GM11168 (cell line): ENCODE measurements at regions not wholly inside any gene's neighbourhood (a gene's known extent, or its start where the extent isn't known, plus 50 kb on each side); places are given as distances from the start of the nearest gene placed in this dataset.

Source experiments
- in situ Hi-C: fragments of 300-500 bp; cut with MboI; formaldehyde crosslinking; loops from one replicate; pipeline ENCODE4 v1.12.0; 2022; ENCODE audit warnings: low sequenced_read_pairs; ENCODE audit not compliant: unreplicated experiment

DNA sequence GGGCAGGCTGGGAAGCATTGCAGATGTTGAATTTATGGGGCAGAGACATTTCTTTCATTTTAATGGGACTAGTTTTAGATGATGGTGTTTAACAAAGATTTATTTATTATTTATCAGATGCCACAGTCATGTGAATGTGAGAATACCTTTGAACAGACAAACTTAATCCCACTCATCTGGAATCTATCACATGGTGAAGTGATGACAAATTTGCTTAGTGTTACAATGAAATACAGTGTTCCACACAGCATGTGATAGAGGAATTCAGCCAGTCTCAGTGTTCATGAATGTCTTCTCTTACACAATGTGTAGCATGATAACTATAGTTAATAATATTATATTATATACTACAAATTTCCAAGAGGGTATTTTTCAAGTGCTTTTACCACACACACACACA is 1361.7 kb upstream of the B3GALT2 start:
- in situ Hi-C loops = no loop called here

- in situ Hi-C loops = no loop called here
Measured at GRCh38 chr1:194544012-194544411, 1357.6 kb upstream of the B3GALT2 start.

- in situ Hi-C loops = no loop called here
Measured at GRCh38 chr1:194538453-194538852, 1352.0 kb upstream of the B3GALT2 start.

DNA sequence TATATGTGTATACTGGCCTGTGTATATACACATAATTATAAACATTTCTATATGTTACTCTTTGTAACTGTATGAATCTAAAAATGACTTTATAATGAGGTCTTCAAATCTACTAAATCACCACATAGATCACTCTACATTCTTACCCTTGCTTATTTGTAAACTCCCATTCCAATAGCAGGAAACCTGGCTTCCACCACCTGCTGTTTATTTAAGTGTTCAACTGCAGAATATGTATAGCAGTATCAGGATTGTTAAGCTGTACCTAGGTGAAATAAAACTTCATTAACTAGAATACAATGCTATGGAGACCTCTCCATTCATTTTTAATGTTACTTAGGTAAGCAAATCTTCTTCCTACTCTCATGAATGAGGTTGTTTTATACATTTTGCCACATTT is 1351.1 kb upstream of the B3GALT2 start:
- in situ Hi-C loops = no loop called here

GRCh38 chr1:194535369-194535768 is 1349.0 kb upstream of the B3GALT2 start:
- in situ Hi-C loops = no loop called here

DNA sequence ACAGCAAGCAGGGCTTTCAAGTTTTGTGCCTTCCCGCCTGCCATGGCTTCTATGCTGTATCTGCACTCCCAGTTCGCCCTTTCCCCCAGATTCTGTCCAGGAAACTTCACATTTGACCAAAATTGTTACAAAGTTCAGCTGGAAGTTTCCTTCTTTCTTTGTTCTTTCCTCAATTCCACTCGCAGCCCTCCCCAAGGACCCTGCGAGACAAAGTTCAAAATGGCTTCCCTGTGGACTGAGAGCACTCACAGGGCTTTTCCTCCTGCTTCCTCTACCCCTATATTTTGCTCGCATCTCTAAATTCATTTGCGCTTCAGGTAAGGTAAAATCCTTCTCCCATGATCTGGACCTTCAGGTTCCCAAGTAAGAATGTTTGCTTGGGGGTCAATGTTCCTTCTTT is 1348.4 kb upstream of the B3GALT2 start:
- in situ Hi-C loops = no loop called here

GRCh38 chr1:194533641-194534040 is 1347.2 kb upstream of the B3GALT2 start:
- in situ Hi-C loops = no loop called here

- in situ Hi-C loops = no loop called here
Measured at GRCh38 chr1:194517567-194517966, 1331.2 kb upstream of the B3GALT2 start.

GRCh38 chr1:194515916-194516315 is 1329.5 kb upstream of the B3GALT2 start:
- in situ Hi-C loops = no loop called here

DNA sequence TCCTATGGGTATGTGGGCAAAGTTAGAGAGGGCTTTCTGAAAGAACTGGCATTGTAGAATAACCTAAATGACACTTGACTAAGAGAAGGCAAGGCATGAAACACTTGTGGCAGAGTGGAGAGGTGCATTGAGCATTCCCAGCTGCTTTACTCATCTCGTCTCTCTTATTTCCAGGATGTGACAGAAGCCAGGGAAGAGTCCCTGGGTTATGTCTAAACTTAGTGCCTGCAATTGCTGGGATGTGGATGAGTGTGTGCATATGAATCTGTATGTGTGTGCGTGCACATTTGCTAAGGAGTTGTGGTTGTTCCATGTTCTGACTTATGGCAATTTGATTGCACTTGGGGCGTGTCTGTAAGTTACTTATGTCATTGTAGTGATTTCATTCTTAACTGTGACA is 1326.5 kb upstream of the B3GALT2 start:
- in situ Hi-C loops = no loop called here

- in situ Hi-C loops = no loop called here
Measured at GRCh38 chr1:194512345-194512744, 1325.9 kb upstream of the B3GALT2 start.

- in situ Hi-C loops = no loop called here
Measured at GRCh38 chr1:194503209-194503608, 1316.8 kb upstream of the B3GALT2 start.

DNA sequence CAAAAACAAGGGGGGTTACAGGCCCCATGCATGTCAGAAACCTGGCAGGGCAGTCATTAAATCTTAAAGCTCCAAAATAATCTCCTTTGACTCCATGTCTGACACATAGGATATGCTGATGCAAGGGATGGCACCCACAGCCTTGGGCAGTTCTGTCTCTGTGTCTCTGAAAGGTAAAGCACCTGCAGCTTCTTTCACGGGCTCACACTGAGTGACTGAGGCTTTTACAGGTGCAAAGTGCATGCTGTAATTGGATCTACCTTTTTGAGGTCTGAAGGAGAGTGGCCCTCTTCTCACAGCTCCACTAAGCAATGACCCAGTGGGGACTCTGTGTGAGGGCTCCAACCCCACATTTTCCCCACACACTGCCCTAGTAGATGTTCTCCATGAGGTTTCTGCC is 1309.0 kb upstream of the B3GALT2 start:
- in situ Hi-C loops = no loop called here

- in situ Hi-C loops = no loop called here
Measured at GRCh38 chr1:194487172-194487571, 1300.8 kb upstream of the B3GALT2 start.

GRCh38 chr1:194485432-194485831 is 1299.0 kb upstream of the B3GALT2 start:
- in situ Hi-C loops = no loop called here

DNA sequence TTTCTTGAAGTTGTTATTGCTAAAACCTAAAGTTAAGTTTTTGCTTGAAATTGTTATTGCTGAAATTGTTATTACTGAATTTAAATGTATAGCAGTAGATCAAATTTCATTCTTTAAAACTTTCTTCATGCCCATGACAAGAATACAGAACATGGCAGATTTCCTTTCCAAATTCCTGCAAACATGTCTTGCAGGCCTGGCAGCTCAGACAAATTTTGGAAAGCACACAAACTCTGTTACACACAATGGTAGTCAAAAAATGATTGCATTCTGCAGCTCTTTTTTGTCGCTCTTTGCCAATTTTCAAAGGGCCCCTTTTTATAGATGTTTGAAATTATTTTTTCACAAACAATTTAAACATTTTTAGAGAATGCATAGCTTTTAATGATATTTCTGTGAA is 1292.3 kb upstream of the B3GALT2 start:
- in situ Hi-C loops = no loop called here

- in situ Hi-C loops = no loop called here
Measured at GRCh38 chr1:194477908-194478307, 1291.5 kb upstream of the B3GALT2 start.

GRCh38 chr1:194476872-194477271 is 1290.5 kb upstream of the B3GALT2 start:
- in situ Hi-C loops = no loop called here

DNA sequence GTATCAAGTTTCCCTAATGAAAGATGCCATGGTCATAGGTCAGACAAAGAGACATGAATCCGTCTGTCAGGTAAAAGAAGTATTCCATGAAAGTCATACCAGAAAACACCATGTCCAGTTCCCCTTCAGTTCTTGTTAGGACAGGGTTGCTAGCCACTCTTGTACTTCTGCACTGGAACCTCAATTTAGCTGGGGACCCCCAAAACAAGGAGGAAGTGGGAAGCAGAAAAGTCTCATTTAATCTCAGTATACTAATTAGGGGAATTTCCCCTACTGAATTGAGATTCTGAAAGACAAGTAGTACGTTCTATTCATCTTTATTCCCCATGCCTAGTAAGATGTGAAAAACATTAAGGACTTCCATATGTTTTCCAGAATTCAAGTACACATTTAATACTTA is 1289.9 kb upstream of the B3GALT2 start:
- in situ Hi-C loops = no loop called here

DNA sequence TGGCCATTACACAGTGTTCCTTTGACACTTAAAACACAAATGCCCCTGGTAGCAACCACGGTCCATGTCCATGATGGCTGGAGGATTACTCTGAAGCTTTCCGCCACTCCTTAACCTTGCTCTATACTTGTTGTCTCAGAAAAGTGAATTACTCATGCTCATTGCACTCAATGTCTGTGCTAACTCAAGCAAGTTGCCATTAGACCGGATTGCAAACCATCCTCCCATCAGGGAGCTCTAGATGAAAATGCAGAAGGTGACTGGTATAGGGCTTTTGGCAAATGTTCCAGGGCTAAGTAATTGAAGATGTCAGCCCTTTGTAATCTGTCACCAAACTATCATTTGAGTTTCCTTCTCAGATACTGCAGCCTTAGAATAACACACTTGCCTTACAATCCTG is 1288.3 kb upstream of the B3GALT2 start:
- in situ Hi-C loops = no loop called here

DNA sequence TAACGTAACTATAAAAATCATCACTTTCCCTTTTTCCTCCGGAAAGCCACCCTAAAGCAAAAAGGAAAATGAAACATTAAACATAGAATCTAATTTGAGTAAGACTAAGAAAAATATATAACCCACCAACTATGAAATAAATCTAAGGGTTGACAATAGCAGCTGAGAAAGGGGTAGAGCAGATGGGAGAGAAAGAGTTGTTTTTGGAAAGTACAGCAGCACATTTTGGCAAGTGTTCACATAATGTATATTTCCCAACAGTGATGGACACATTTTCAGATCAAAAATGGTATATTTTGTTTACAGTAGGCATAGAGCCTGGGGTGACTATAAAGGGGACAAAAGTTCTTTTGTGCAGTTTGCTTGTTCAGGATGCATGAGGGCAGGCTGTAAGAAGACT is 1287.4 kb upstream of the B3GALT2 start:
- in situ Hi-C loops = no loop called here

- in situ Hi-C loops = no loop called here
Measured at GRCh38 chr1:194469282-194469681, 1282.9 kb upstream of the B3GALT2 start.

- in situ Hi-C loops = no loop called here
Measured at GRCh38 chr1:194466706-194467105, 1280.3 kb upstream of the B3GALT2 start.
